ENCODE measurements at regions not wholly inside any gene's neighbourhood (a gene's known extent, or its start where the extent isn't known, plus 50 kb on each side); places are given as distances from the start of the nearest gene placed in this dataset.

- CTCF ChIA-PET: no interaction called here
- TF ChIP-seq, protein P1, sequence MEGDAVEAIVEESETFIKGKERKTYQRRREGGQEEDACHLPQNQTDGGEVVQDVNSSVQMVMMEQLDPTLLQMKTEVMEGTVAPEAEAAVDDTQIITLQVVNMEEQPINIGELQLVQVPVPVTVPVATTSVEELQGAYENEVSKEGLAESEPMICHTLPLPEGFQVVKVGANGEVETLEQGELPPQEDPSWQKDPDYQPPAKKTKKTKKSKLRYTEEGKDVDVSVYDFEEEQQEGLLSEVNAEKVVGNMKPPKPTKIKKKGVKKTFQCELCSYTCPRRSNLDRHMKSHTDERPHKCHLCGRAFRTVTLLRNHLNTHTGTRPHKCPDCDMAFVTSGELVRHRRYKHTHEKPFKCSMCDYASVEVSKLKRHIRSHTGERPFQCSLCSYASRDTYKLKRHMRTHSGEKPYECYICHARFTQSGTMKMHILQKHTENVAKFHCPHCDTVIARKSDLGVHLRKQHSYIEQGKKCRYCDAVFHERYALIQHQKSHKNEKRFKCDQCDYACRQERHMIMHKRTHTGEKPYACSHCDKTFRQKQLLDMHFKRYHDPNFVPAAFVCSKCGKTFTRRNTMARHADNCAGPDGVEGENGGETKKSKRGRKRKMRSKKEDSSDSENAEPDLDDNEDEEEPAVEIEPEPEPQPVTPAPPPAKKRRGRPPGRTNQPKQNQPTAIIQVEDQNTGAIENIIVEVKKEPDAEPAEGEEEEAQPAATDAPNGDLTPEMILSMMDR (conservative IDR thresholded peaks at IDR 0.05; ENCODE audit: low read depth): no peak
- POLR2A ChIA-PET (ENCODE audit: low non-redundant PET): no interaction called here
- no peak overlapping the region for H3K27ac ChIP-seq
- no peak for DNase-seq (ENCODE audit: low spot score)
Measured at GRCh38 chr2:16948053-16948452, 282.4 kb upstream of the CYRIA start.

- H3K27ac ChIP-seq: no peak overlapping the region
- CTCF ChIA-PET: no interaction called here
- TF ChIP-seq, protein P1 (conservative IDR thresholded peaks at IDR 0.05; ENCODE audit: low read depth): no peak
- POLR2A ChIA-PET (ENCODE audit: low non-redundant PET): no interaction called here
- no peak for DNase-seq (ENCODE audit: low spot score)
Measured at GRCh38 chr2:16943279-16943958, 277.8 kb upstream of the CYRIA start.

- ChIA-PET CTCF (no interaction called here), POLR2A (ENCODE audit: low non-redundant PET) (no interaction called here)
- H3K27ac ChIP-seq: no peak overlapping the region
- TF ChIP-seq, protein P1 (conservative IDR thresholded peaks at IDR 0.05; ENCODE audit: low read depth): no peak
- no peak for DNase-seq (ENCODE audit: low spot score)
Measured at GRCh38 chr2:16940214-16940613, 274.6 kb upstream of the CYRIA start.

DNA sequence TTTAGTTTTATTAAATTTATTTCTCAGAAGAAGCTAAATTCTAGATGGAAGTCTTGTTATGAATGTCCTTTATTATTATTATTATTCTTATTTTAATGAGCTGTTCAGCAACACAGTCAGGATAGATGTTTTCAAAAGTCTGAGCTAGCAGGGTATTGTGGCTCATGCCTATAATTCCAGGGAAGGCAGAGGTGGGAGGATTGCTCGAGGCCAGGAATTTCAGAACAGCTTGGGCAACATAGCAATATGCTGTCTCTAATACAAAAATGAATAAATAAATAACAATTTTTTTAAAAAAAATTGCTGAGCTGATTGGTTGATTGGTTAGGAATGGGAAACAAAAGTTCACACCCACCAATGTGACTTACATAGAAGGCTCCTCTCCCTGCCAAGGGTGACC is 274.1 kb upstream of the CYRIA start:
- no peak overlapping the region for H3K27ac ChIP-seq
- DNase-seq (ENCODE audit: low spot score): no peak
- ChIA-PET POLR2A (ENCODE audit: low non-redundant PET) (no interaction called here), CTCF (interaction anchor here (0.6 kb wide), 1 partner anchor 976 kb away, joined by 4 read pairs; no protein-coding TSS in a partner anchor)
- TF ChIP-seq, protein P1 (conservative IDR thresholded peaks at IDR 0.05; ENCODE audit: low read depth): no peak

DNA sequence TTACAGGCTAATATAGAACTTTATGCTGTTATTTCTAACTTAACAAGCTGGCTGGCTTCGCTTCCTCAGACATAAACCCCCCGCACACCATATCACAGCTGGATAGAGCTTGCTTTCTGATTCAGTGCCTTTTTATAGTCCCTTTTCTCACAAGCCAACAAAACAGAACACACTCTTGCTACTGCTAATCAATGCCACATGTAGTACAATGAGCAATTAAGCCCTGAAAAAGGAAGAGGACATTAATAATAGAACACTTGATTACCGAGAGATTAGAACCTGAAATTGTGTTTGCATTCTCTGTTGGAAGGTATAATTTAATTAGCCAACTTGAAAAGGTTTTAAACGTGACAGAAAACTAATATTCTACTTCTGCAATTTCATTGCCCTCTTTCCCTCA is 267.7 kb upstream of the CYRIA start:
- POLR2A ChIA-PET (ENCODE audit: low non-redundant PET): interaction anchor here (0.6 kb wide), 1 partner anchor 286 kb away, joined by 3 read pairs; no protein-coding TSS in a partner anchor
- H3K27ac ChIP-seq: no peak overlapping the region
- CTCF ChIA-PET: interaction anchor here (0.6 to 0.7 kb wide), 2 partner anchors 148 to 814 kb away, joined by 3 to 4 read pairs; no protein-coding TSS in a partner anchor
- DNase-seq (ENCODE audit: low spot score): no peak
- TF ChIP-seq, protein P1 (conservative IDR thresholded peaks at IDR 0.05; ENCODE audit: low read depth): no peak

GRCh38 chr2:16932826-16933225 is 267.2 kb upstream of the CYRIA start:
- no peak for DNase-seq (ENCODE audit: low spot score)
- TF ChIP-seq, protein P1 (conservative IDR thresholded peaks at IDR 0.05; ENCODE audit: low read depth): no peak
- POLR2A ChIA-PET (ENCODE audit: low non-redundant PET): no interaction called here
- H3K27ac ChIP-seq: no peak overlapping the region
- CTCF ChIA-PET: no interaction called here
